ENCODE measurements at regions not wholly inside any gene's neighbourhood (a gene's known extent, or its start where the extent isn't known, plus 50 kb on each side); places are given as distances from the start of the nearest gene placed in this dataset.

DNA sequence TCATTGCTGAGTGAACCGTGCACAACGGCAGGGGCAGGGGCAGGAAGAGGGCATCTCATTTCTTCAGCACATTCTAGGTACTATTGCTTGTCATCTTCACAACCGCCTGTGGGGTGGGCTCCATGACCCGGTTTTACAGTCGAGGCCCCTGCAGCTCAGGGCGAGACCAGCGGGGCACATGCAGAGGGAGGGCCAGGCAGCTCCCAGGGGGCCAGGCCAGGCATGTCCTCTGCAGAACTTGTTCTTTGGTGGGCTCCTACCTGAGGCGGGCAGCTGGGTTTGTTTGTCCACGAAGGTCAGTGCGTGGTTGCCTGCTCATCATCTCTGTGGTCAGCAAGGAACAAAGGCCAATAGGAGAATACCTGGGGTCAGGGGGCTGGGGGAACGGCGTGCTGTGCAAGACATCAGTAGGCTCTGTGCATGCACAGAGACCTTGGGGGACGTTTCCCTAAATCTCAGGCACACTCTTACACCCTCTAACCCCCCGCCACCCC, 75.1 kb upstream of the LEP start:
- intact Hi-C loops (cut with DNase I), result no loop called here
- H3K27me3 ChIP-seq, result peaks cover 15% of the 10 kb centered on the region

DNA sequence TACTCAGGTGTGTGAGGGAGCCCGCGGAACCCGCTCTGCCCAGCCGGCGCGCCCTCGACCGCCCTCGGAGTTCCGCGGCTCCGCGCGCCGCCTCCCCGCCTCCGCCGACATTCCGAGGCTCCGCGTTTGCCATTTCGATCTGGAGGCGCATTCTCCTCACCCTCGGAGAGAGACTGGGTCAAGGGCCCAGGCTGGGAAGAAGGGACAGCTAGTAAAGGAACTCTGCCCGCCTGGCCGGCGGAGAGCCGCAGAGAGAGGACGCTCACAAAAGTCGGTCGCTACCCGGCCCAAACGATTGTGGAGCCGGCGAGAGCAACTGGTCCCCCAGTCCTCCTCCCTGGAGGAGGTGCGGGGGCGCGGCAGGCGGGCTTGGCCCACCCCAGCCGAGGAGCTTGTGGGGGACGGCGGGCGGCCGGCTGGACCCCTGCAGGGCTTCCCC, 74.5 kb upstream of the LEP start:
- Histone ChIP-seq H3K4me1 (peaks cover 6 to 7% of the 10 kb centered on the region in 2 donors), H3K36me3 (no peaks in the 10 kb centered on the region), H3K27me3 (peaks cover 15% of the 10 kb centered on the region), H3K9me3 (no peaks in the 10 kb centered on the region), H3K4me3 (peak overlapping the region; percentile 53 to 61), H3K27ac (no peak overlapping the region)
- no peak for TF ChIP-seq CTCF (IDR thresholded peaks at IDR 0.05)
- peak in 1 of 2 donors; percentile 50 for DNase-seq (ENCODE audit: low spot score in 2 of 2)
- intact Hi-C loops (cut with DNase I), result no loop called here

More for the DNA sequence above, 75.1 kb upstream of the LEP start:
- Histone ChIP-seq H3K36me3 (no peaks in the 10 kb centered on the region), H3K4me1 (peaks cover 6 to 7% of the 10 kb centered on the region in 2 donors), H3K9me3 (no peaks in the 10 kb centered on the region), H3K27ac (no peak overlapping the region), H3K4me3 (peak overlapping the region in 1 of 2 donors; percentile 61)
- no peak for TF ChIP-seq CTCF (IDR thresholded peaks at IDR 0.05)
- DNase-seq (ENCODE audit: low spot score in 2 of 2), result no peak

GRCh38 chr7:128167042-128167701, 73.9 kb upstream of the LEP start:
- TF ChIP-seq CTCF (IDR thresholded peaks at IDR 0.05), result no peak
- Histone ChIP-seq H3K27ac (no peak overlapping the region), H3K4me1 (peaks cover 6 to 7% of the 10 kb centered on the region in 2 donors), H3K4me3 (peak overlapping the region; percentile 53 to 61), H3K36me3 (no peaks in the 10 kb centered on the region), H3K9me3 (no peaks in the 10 kb centered on the region), H3K27me3 (peaks cover 15% of the 10 kb centered on the region)
- DNase-seq (ENCODE audit: low spot score in 2 of 2), result peak in 1 of 2 donors; percentile 57
- intact Hi-C loops (cut with DNase I), result no loop called here

DNA sequence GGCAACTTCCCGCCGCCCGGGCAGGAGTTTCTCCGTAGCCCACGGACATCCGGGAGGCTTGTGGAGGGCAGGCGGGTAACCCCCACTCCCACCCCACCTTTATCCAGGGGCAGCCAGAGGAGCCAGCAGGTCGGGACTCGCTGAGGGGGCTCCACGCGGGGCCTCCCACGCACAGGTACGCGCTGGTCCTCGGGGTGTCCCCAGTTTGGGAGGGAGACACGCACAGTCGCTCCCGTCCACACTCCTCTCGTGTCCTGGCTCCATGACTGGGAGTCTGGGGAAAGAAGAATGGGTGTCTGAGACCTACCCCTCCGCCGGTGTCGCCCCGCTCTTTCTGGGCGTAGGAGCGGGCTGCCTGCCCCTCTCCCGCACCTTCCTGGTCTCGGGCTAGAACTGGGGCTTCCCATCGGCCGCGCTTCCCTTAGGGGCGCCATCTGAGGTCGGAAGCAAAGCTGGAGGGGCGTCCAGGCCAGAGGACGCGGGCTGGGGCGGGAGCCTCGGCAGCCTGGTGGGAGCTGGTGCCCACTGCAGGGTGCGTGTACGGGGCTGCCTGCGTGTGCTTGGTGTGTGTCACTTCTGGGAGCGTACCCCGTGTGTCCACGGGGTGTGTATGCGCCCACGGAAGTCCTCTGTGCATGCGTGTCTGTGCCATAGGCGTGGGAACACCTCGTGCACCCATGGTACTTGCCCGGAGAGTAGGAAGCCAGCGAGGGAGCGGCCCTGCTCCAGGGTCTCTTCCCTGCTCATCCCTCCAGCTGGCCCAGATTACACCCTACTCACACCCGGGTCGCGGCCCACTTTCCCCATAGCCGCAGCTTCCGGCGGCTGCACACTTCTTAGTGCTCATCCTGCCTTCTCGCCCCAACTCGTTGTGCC, 73.0 kb upstream of the LEP start:
- H3K27ac ChIP-seq, result no peak overlapping the region
- no peak for TF ChIP-seq CTCF (IDR thresholded peaks at IDR 0.05)
- intact Hi-C loops (cut with DNase I), result no loop called here
- no peak for DNase-seq (ENCODE audit: low spot score in 2 of 2)
- H3K4me3 ChIP-seq, result peak overlapping the region; percentile 53 to 61
- peaks cover 15% of the 10 kb centered on the region for H3K27me3 ChIP-seq
- peaks cover 6 to 7% of the 10 kb centered on the region in 2 donors for H3K4me1 ChIP-seq
- no peaks in the 10 kb centered on the region for H3K36me3 ChIP-seq
- no peaks in the 10 kb centered on the region for H3K9me3 ChIP-seq

GRCh38 chr7:128168667-128169210, 72.3 kb upstream of the LEP start:
- Histone ChIP-seq H3K9me3 (no peaks in the 10 kb centered on the region), H3K27ac (no peak overlapping the region), H3K36me3 (no peaks in the 10 kb centered on the region), H3K27me3 (peaks cover 15% of the 10 kb centered on the region), H3K4me1 (peaks cover 6 to 7% of the 10 kb centered on the region in 2 donors), H3K4me3 (no peak overlapping the region)
- no peak for TF ChIP-seq CTCF (IDR thresholded peaks at IDR 0.05)
- intact Hi-C loops (cut with DNase I), result no loop called here
- DNase-seq (ENCODE audit: low spot score in 2 of 2), result peak in 1 of 2 donors; percentile 7

Measured in ascending aorta (tissue), 2 donors.